NCI-H226 (cell line): ENCODE measurements at regions not wholly inside any gene's neighbourhood (a gene's known extent, or its start where the extent isn't known, plus 50 kb on each side); places are given as distances from the start of the nearest gene placed in this dataset.
A peak's percentile ranks its signal among the peaks of the same experiment; 100 is the strongest.

Source experiments
- DNase-seq: peaks from one replicate; pipeline ENCODE4 v3.0.0-alpha.2; 2015

DNA sequence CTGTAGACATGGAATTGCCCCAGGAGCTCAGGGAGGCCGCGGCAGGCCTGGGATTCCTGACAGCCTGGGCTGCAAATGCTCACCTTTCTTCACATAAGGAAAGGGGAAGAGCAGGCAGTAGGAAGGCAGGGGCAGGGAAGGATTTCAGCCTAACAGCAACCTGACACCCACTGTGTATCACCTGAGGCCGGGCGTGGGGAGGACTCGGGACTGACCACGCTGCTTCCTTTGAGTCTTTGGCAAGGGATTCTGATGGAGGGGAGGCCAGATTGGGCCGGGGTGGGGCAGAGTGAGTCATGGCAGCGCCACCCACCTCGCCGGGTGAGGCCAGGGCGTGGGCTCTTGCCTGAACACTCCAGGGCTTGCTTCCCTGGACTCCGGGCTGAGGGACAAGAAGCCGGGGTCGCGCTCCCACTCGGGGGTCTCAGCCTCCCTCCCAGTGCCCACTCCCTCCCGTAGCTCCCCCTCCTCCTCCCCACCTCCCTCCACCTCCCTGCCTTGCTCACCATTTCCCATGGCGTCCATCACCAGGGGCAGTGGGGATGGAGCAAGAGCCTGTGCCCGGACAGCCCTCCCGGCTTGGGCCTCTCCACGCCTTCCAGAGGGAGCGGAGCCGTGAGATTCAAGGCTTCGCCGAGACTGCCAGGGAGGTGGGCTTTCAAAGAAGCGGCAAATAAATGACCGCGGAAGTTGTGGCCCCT, 247.9 kb upstream of the RTL1 start:
- peak; percentile 71 for DNase-seq

DNA sequence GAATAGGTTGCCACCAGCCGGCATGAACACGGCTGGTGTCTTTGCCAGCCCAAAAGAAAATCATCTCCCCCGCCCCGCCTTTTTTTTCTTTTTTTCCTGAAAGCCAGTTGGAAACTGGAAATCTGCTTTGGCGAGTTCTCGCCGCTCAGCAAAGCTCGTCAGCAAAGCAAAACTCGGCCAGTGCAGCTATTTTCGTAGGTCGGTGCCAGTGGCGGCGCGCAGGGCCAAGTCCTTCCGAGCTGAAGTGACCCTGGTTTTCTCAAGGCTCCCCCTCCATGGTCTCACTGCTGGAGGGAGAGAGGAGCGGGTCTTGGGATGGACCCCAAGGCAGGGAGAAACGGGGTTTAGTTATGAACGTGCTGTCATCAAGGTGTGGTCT, 248.4 kb upstream of the RTL1 start:
- DNase-seq, result no peak

DNA sequence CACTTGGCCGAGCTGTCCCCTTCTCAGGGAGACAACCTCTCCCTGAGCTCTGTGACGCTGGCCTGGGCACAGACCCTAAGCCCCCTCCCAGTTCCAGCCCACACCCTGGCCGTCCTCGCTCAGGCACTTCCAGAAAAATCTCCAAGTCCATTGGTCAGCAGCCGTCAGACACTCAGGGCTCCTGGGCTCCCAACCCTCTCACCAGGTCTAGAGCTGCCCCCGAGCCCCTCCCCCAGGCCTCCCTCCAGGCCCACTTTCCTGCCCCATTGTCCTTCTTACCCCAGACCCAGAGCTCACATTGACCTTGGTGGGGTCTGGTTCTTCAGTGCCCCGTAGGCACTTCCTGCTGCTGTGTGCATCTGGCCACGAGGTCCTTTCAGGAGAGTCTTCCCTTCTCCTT, 249.3 kb upstream of the RTL1 start:
- DNase-seq, result no peak

DNA sequence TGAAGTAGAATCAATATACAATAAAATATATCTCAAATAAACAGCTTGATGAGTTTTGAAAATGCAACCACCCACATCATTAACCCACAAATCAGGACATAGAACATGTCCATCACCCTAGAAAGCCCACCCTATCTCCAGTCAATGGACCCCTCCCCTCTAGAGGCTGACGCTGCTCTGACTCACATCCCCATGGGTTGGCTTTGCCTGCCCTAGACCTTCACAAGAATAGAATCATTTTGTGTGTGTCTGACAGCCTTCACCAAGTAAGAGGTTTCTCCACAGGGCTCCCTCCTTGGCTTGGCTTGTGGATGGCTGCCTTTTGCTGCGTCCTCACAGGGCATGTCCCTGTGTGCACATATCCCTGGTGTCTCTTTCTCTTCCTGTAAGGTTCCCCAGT, 250.2 kb upstream of the RTL1 start:
- no peak for DNase-seq

DNA sequence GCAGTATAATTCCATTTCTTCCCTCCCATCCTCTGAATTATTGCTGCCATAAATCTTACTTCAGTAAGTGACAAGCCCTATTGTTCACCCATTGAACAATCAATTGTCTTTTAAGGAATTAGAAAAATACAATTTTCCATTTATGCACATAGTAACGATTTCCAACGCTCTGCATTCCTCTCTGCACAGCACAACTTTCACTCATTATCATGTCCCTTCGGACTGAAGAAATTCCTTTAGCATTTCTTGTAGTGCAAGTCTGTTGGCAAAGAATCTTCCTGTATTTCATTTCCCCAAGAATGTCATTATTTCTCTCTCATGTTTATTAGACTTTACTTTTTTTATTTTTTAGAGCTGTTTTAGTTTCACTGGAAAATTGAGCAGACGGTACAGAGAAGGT, 252.1 kb upstream of the RTL1 start:
- no peak for DNase-seq

DNA sequence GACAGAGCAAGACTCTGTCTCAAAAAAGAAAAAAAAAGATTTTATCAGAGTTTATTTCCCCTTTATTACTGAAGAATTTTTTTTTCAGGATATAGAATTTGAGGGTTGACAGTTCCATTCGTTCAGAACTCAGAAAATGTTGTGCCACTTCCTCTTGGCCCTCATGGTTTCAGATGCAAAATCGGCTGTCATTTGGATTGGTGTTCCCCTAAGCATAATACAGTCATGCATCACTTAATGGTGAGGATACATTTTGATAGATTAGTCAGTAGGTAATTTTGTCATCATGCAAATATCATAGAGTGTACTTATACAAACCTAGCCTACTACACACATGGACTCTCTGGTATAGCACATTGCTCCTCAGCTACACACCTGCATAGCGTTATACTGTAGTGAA, 263.9 kb upstream of the RTL1 start:
- DNase-seq, result no peak

DNA sequence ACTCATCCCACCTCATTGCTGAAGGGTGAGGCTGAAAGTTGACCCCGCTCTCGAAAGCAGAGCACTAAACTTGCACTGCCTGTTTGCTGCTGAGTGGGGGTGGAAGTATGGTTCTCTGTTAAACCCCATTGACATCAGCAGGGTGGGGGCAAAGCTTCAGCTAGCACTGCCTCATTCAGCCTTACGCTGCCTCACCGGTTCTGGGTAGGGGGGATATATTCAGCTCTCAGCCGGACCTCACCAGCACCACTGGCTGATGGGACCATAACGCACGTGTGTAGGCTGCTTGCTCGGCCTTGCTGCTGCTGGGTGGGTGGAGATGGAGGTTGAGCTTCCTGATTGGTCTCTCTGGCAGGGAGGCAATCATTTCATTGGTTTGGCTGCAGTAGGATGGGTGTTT, 265.7 kb upstream of the RTL1 start:
- no peak for DNase-seq

DNA sequence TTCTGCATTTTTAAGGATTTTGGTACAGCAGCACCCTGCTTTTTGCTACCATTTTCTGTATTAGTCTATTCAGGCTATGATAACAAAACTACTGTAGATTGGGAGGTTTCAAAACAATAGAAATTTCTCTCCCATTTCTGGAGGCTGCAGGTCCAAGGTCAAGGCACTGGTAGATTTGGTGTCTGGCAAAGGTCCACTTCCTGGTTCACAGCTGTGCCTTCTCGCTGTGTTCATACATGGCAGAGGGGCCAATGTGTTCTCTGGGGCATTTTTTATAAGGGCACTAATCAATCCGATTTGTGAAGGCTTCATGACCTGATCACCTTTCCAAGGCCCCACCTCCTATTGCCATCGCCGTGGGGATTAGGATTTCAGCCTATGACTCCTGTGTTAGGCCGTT, 268.1 kb upstream of the RTL1 start:
- no peak for DNase-seq

DNA sequence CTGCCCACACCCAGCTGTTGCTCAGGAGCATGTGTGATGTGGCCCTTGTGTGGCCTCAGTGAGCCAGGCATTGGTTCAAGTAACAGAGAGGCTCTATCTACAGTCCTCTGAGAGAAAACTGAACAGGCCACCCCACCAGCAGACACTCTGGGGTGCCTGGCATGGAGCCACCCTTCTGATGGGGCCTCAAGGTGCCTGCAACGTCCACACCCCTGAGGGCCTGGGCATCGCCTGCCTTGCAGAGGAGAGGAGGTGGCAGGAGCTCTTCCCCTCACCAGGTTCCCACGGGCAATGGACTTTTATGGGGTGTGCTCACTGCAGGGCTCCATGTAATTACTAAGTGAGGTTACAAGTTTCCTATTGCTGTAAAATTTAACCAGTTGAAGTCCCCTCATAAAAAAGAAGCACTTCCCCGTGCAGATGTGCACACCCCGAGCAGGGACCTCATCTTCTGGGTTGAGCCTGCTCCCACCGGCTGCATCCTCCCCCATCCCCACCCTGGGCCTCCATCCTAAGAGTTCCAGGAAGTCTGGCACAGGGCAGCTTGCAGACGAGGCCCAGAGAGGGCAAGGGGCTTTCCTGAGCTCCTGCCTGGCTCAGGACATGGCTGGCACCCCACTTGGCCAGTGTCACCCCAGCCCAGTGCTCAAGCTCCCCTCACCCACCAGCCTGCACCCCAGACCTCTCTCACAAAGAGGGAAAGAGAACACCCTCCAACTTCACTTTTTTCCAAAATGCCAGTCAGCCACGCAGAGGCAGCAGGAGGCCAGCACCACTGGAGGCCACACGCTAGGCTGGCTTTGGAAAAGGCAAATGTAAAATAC, 270.4 kb upstream of the RTL1 start:
- DNase-seq, result no peak

DNA sequence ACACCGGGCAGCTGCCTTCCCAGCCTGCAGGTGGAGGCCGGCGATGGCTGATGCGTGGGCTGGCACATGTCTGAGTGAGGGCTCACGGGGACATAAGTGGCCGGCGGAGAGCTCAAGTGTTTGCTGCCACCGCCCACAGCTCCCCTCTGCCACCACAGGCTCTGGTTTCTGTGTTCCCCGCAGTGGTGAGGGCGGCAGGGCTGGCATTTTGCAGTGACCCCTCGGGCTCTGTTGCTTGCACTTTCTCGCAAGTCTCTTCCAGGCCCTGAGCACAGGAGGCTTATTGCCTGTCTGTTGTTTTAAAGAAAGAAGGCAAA, 271.0 kb upstream of the RTL1 start:
- no peak for DNase-seq

DNA sequence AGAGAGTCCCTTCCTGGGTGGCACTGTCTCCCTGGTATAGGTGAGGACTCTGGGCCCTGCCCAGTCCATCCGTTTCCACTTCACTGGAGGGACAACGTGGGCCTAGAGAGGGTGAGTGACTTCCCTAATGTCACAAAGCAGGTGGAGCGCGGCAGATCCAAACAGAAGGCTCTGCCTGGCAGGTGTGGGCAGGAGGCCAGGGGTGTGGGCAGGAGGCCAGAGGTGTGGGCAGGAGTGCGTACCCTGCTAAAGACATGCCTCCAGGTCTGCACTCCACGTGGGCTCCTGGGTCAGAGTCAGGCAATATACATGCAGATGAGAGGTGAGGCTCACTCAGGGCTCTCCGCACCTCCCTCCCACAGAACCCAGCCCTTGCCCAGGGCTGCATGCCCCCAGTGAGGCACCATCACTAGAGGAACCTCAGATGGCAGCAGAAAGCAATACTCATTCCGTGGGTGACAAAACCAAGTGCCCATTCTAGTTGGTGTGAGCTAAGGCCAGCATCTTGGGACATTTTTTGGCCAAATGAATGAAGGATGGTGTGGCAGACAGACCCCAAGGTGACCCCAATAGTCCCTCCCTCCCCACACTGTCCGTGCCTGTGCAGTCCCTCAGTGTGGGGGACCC, 271.6 kb upstream of the RTL1 start:
- DNase-seq, result no peak

DNA sequence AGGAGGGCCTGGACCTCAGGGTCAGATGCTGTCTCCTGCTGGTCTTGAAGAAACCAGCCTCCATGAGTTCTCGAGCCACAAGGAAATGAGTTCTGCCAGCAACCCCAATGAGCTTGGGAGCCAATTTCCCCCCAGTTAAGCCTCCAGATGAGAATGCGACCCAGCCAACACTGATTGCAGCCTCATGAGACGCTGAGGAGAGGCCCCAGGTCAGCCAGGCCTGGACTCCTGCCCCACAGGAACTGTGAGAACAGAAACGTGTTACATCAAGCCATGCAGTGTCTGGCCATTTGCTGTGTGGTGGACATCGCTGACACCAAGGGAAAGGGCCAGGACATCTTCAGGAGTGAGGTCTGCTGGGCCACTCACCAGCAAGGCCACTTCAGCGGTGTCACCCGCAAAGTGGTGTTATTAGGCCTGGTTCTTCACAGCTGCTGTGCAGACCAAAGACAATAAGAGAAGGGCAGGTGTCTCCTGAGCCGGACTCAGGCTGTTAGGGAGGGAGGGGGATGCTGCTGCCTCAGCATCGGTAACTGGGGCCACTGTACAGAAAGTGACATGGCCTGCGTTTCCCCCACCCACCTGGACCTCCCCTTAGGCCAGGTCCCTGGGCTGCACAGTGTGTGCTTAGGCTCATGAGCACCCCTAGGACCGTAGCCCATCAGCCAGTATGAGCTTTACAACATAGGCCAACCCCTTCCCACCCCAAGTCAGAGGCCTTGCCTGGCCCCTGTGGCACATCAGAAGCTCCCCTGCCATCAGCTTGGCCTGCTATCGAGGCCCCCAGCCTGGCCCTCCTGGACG, 272.4 kb upstream of the RTL1 start:
- no peak for DNase-seq

DNA sequence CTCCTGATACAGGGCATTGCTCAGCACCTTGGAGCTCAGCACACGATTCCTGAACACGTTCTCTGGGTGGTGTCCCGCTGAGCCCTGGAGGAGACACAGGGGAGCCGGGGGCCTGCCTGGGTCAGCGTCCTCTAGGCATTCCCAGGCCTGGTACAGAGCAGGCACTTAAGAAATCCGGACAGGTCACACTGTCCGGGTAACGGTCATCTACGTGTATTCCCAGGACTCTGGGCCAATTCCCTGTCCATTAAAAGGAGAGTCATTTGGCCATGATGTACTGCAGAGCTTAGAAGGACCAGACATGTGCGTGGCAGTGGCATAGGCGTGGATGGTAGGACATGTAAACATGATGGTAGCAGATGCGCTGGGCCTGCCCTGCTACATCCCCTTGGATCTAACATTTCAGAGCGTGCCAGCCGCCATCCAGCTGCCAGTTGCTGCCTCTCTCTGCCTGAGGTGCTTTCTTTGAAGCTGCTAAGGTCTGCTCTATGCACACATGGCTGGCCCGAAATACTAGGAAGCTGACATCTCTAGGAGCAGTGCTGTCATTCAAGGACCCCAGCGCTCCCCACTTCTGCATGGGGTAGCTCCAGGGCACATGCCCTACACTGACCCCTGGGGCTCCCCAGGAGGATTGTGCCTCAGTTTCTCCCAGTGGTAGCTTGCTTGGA, 273.1 kb upstream of the RTL1 start:
- DNase-seq, result no peak

DNA sequence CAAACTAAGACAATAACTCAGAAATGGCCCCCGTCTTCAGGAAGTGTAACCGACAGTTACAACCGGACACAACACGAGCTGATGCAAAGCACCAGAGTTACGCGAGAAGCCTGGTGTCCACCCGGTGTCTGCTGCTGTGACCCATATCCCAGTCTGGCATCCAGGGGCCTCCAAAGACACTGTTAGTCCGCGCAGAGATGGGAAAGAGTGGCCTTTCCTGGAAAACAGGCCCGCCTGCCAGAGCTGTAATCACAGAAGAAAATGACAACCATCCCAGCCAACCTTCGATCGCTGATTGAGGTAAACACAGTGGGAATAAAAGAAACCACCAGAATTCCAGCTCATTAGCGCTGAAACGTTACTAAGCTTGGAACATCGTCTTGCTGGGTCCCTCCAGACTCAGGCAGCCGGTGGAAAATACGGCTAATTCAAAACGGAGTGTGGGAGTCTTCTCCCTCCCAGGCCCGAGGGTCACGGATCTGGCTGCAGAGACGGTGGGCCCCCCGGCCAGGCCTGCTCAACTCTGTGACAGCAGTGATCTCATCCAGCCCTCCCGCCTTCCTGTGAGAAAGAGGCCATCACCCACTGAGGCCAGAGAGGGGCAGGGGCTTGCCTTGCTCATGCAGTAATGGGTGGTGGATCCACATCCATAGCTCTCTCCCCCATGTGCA, 273.9 kb upstream of the RTL1 start:
- DNase-seq, result no peak

DNA sequence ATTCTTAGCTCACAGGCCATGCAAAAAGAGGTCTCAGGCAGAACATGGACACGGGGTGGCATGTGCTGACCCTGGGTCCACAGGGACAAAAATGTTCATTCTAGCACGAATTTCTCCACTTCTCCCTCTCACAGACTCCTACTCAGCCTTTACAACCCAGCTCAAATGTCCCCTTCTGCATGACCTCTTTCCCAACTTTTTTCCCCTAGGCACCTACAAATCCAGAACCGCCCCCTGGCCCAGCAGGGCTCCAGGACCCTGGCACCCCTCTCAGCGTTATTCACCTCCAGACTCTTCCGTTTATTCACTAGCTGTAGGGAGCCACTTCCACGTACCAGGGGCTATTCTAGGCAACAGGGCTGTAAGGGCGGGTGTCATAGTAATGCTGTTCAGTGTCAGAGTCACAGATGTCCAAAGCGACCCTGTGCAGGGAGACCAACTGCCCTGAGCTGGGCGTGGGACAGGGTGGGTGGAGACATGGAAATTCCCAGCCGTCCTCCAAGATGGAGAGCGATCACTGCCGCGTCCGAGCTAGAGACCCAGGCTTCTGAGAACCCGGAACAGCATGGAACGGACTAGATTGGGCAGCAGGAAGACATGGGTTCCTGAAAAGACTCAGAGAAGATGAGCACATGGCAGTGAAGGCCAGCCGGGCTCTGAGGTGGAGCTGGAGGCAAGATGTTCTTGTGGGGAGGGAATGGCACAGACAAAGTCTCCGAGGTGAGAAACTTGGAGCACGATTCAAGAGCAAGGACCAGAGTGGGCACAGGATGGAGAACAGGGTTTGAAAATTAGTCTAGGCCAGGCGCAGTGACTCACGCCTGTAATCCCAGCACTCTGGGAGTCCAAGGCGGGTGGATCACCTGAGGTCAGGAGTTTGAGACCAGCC, 274.9 kb upstream of the RTL1 start:
- DNase-seq, result no peak

DNA sequence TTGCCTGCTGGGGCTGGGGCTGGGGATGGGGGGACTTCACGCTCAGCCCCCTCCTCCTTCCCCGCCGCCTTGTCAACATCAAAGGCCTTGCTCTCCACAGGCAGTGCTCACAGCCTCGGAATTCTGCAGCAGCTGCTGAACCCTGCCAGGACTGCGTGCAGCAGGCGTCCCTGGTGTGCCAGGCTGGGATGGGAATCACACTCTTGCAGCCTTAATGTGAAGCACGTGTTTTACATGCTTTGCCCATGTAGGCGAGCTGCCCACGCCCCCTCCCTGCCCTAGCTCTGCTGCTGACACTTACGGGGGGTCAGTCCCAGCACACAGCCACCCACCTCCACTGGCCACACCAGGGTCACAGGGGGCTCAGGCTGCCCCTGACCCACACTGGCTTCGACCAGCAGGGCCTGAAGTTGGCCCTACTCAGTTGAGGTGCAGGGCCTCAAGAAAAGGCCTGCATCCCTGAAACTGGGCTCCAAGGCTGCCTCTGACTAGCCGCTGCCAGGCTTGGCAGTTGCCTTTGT, 276.2 kb upstream of the RTL1 start:
- DNase-seq, result no peak

DNA sequence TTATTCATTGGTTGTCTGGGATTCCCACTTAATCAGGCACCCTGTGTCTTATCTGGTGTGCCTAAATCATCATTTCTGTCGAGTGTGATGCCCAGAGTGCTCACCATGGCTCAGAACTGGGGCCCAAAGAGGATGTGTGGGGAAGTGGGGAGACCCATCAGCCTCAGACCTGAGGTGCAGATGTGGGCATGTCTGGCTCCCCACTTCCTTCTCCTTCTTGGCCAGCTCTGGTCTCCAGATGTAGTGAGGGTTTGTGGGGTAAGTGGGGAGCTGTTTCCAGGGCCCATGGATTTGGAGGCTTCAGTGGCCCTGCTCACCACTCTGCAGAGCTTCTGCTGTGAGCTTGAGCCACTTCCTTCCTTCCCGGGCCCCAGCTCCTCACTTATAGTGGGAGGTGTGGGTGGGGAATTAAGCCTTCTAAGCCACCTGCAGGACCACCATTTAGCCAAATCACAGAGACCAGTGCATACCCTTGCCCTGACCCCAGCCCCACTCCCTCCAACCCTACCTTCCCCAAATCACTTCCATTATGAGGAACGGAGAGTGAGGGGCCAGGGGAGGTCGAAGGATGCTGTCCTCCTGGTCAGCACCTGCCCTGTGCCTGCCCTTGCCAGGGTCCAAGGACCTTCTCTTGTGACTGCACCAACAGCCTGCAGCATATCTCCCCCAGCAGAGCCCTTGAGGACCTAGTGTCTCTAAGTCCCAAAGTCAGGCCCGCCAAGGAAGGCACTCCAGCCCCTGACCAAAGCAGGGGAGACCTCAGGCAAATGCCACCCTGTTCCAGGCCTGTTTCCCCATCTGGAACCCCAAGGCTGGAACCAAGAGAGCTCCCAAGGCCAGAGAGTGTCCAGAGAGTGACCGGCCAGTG, 278.2 kb upstream of the RTL1 start:
- DNase-seq, result no peak

DNA sequence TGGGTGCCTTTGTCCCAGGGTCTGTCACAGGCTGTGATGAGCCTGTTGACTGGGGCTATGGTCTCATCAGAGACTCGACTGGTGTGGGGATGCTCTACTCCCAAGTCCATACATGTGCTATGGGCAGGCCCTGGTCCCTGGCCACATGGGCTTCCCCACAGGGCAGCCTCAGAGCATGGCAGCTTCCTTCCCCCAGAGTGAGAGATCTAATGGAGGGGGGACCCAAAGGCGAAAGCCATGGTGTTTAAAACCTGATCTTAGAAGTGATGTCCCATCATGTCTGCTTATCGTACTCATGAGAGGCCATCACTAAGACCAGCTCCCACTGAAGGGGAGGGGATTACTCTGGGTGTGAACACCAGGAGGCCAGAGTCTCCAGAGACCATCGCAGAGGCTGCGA, 279.0 kb upstream of the RTL1 start:
- DNase-seq, result no peak

DNA sequence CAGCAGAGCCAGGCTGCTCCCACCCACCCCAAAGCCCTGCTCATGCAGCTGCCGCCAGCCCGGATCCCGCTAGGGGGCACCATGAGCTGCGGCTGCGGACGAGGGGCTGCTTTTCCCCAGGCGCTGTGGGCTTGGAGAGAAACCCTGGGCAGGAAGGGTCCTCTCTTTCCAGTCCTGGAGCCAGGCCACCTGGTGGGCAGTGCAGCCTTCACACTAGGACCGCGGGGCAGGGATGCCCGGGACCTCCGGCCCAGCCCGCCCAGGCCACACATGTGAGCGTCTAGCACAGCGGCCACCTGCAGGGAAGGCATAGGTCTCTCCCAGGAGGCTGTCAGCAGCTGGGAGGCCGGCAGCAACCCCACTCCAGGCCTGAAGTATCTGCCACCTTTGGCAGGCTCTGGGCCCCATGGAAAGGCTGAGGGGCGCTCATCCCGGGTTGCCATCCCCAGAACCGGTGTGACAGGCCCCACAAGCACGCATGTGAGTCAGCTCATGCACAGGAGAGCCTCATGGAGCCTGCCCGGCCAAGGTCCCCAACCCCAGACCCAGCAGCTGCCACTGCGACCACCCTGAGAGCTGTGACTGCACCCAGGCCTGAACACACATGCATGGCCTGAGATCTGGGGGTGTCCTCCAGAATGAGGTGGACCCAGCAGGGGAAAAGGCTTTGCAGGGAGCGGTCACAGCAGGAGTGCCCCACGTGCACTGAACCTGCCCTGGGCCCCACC, 280.0 kb upstream of the RTL1 start:
- DNase-seq, result no peak

DNA sequence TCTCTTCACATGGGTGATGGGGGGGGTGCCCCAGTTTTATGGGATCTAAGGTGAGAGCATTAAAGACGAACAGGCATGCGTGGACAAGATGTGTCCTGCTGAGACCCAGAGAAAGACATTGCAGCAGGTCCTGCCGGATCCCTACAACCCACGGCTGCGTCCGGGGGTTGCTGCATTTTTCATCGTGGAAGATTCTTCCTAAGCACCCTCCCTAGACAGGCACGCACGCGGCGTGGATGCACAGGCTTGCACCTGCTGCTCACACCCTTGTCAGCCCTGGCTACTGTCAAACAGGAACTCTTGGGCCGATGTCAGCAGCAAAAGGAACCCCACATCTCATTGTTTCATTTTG, 280.6 kb upstream of the RTL1 start:
- DNase-seq, result no peak
